Erythroblast (primary cell): ENCODE measurements at regions not wholly inside any gene's neighbourhood (a gene's known extent, or its start where the extent isn't known, plus 50 kb on each side); places are given as distances from the start of the nearest gene placed in this dataset.

Experiments
- GATA1 ChIP-seq: IDR thresholded peaks from 2 replicates; pipeline ENCODE4 v1.6.1; 2011; ENCODE audit warnings: low read depth, mild to moderate bottlenecking, control low read depth, low read length, moderate library complexity
- POLR2A ChIP-seq: IDR thresholded peaks from 2 replicates; pipeline ENCODE4 v1.6.1; 2011; ENCODE audit warnings: mild to moderate bottlenecking, low read length

- TF ChIP-seq POLR2A = no peak
- TF ChIP-seq GATA1 = no peak
Observed at GRCh38 chr10:3683560-3683959, 101.4 kb downstream of the KLF6 start.
